AG04449 (cell line): ENCODE measurements at regions not wholly inside any gene's neighbourhood (a gene's known extent, or its start where the extent isn't known, plus 50 kb on each side); places are given as distances from the start of the nearest gene placed in this dataset.

Source experiments
- CTCF ChIA-PET: fragments of 350-600 bp; formaldehyde crosslinking; extraction: SDS; loops from one replicate; lab custom pipeline; 2021; ENCODE audit warnings: antibody characterized with exemption; lab: Yijun Ruan, JAX
- POLR2A ChIA-PET: fragments of 400-600, 350-600 bp; formaldehyde crosslinking; extraction: SDS; loops from one replicate; lab custom pipeline; 2020; ENCODE audit warnings: antibody characterized with exemption, inconsistent platforms; lab: Yijun Ruan, JAX
- DNase-seq: peaks from one replicate; pipeline ENCODE4 v3.0.0-alpha.2; 2010; ENCODE audit warnings: low read depth, low spot score
- H3K4me3 ChIP-seq: 2 replicates; pipeline ENCODE4 v1.5.1; 2011; ENCODE audit warnings: low read depth, mild to moderate bottlenecking, control low read depth, low read length
- CTCF ChIP-seq: IDR thresholded peaks from one replicate; pipeline ENCODE4 v1.5.1; 2011; ENCODE audit warnings: mild to moderate bottlenecking, moderate library complexity, low read length, control low read depth, inconsistent platforms; ENCODE audit not compliant: insufficient read depth; ENCODE audit errors: missing control alignments

- TF ChIP-seq CTCF, result no peak
- POLR2A ChIA-PET, result no interaction called here
- no peak for DNase-seq
- CTCF ChIA-PET, result interaction anchor here (1.0 kb wide), 1 partner anchor 10 kb away, joined by 3 read pairs; no protein-coding TSS in a partner anchor
- H3K4me3 ChIP-seq, result no peak overlapping the region
These were observed 112.5 kb upstream of the F3 start for GRCh38 chr1:94654031-94654430.

GRCh38 chr1:94653454-94653853 is 111.9 kb upstream of the F3 start:
- POLR2A ChIA-PET, result no interaction called here
- DNase-seq, result no peak
- CTCF ChIA-PET, result interaction anchor here (1.0 kb wide), 1 partner anchor 9 kb away, joined by 3 read pairs; no protein-coding TSS in a partner anchor
- H3K4me3 ChIP-seq, result no peak overlapping the region
- TF ChIP-seq CTCF, result no peak

- ChIA-PET POLR2A (no interaction called here), CTCF (no interaction called here)
- no peak for TF ChIP-seq CTCF
- H3K4me3 ChIP-seq, result no peak overlapping the region
- DNase-seq, result no peak
These were observed 109.5 kb upstream of the F3 start for GRCh38 chr1:94651076-94651475.

GRCh38 chr1:94650301-94650700 is 108.7 kb upstream of the F3 start:
- no peak overlapping the region for H3K4me3 ChIP-seq
- no peak for TF ChIP-seq CTCF
- CTCF ChIA-PET, result interaction anchor here (1.2 kb wide), 1 partner anchor 15 kb away, joined by 3 read pairs; no protein-coding TSS in a partner anchor
- no peak for DNase-seq
- POLR2A ChIA-PET, result no interaction called here

- peak; percentile 80 for DNase-seq
- H3K4me3 ChIP-seq, result no peak overlapping the region
- no peak for TF ChIP-seq CTCF
- POLR2A ChIA-PET, result no interaction called here
- CTCF ChIA-PET, result no interaction called here
These were observed 106.9 kb upstream of the F3 start for GRCh38 chr1:94648225-94649007.

- ChIA-PET POLR2A (no interaction called here), CTCF (no interaction called here)
- H3K4me3 ChIP-seq, result no peak overlapping the region
- no peak for TF ChIP-seq CTCF
- DNase-seq, result no peak
These were observed 105.4 kb upstream of the F3 start for GRCh38 chr1:94646786-94647555.
